ENCODE measurements at regions not wholly inside any gene's neighbourhood (a gene's known extent, or its start where the extent isn't known, plus 50 kb on each side); places are given as distances from the start of the nearest gene placed in this dataset.

DNA sequence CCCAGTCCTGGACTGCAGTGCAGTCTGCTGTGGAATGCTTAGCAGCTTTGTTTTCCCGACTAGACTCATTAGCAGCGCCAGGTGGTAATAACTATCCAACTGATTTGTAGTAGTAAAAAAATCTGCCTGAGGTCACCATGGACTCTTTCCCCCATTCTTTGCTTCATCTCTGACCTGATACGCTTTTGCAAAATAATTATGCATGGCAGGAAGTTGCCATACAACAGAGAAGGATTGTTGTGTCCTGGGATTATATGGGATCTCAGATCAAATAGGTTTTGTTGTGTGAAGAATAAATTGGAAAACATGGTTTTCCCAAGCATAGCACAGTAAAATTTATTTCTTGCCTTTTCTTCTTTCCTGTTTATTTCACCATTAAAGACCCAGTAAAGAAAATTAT, 72.4 kb upstream of the ATP5MC3 start:
- H3K14ac ChIP-seq (ENCODE audit: insufficient read length) = no peak overlapping the region
- no peaks in the 10 kb centered on the region for H3K79me1 ChIP-seq (ENCODE audit: low read depth, low read length)
- no peak overlapping the region for H2BK5ac ChIP-seq (ENCODE audit: low read depth, low read length)
- H2AFZ ChIP-seq (ENCODE audit: low read length) = no peak overlapping the region
- no peaks in the 10 kb centered on the region for H3K79me2 ChIP-seq (ENCODE audit: control insufficient read depth in 1 of 2, insufficient read depth in 2 of 2, low read length in 2 of 2)
- H3K9me3 ChIP-seq (ENCODE audit: insufficient read depth in 2 of 2, low read depth in 1 of 2, low read length in 1 of 2) = peaks cover 0 to 8% of the 10 kb centered on the region in 2 experiments; a peak in 1 of 4 replicates
- no peak overlapping the region for H3K27ac ChIP-seq (ENCODE audit: low read depth, low read length)
- H3K4me1 ChIP-seq (replicated peaks in 1 of 4; ENCODE audit: control insufficient read depth in 3 of 4, insufficient read depth in 4 of 4, low read length in 3 of 4) = no peaks in the 10 kb centered on the region
- H3K18ac ChIP-seq (ENCODE audit: extremely low read depth, low read length) = no peak overlapping the region
- POLR2A ChIA-PET (ENCODE audit: partially characterized antibody) = no interaction called here
- no peak overlapping the region for H2AK5ac ChIP-seq (ENCODE audit: low read depth, low read length)
- no peak overlapping the region for H3K56ac ChIP-seq (replicated peaks; ENCODE audit: insufficient read length, low read depth, low read length)
- no peak overlapping the region for H3K4me2 ChIP-seq (ENCODE audit: insufficient read depth in 1 of 2, low read depth in 2 of 2, low read length in 2 of 2)
- H3K4ac ChIP-seq (replicated peaks; ENCODE audit: insufficient read length, low read depth, low read length) = no peak overlapping the region
- no peaks in the 10 kb centered on the region for H4K20me1 ChIP-seq (replicated peaks in 1 of 2; ENCODE audit: control insufficient read depth in 1 of 2, insufficient read depth in 2 of 2, low read length in 2 of 2)
- no peak overlapping the region for H2BK120ac ChIP-seq (replicated peaks; ENCODE audit: low read depth, low read length)
- DNase-seq (ENCODE audit: low read depth in 1 of 2, low spot score in 2 of 2) (no peak), FAIRE-seq (no peak)
- no peak overlapping the region for H3K4me3 ChIP-seq (ENCODE audit: extremely low read depth in 1 of 4, insufficient read depth in 2 of 4, low read depth in 3 of 4, low read length in 4 of 4)
- H2BK20ac ChIP-seq (ENCODE audit: low read length) = no peak overlapping the region
- no peak overlapping the region for H2BK12ac ChIP-seq (ENCODE audit: low read depth, low read length)
- H4K5ac ChIP-seq (ENCODE audit: insufficient read length, low read depth, low read length) = no peak overlapping the region
- no peak overlapping the region for H4K8ac ChIP-seq (ENCODE audit: extremely low read depth, insufficient read depth, low read length)
- WGBS, 2 experiments (ENCODE audit: extremely low coverage in 1 of 2, insufficient coverage in 1 of 2, insufficient read length in 1 of 2, insufficient replicate concordance in 2 of 2, low coverage in 1 of 2, low lambda C conversion rate in 2 of 2, missing lambda C conversion rate in 1 of 2) = 96% methylated on average over 3 of the region's 3 CpGs; no CpG with 5 or more reads in 1 of the 2 experiments
- H2BK15ac ChIP-seq (ENCODE audit: low read length) = no peak overlapping the region
- no peaks in the 10 kb centered on the region for H3K23me2 ChIP-seq (ENCODE audit: low read depth, low read length)
- H4K91ac ChIP-seq (replicated peaks; ENCODE audit: insufficient read length, low read length) = no peak overlapping the region
- H3K23ac ChIP-seq (ENCODE audit: insufficient read length) = no peak overlapping the region
- H3K9ac ChIP-seq (replicated peaks in 1 of 4; ENCODE audit: extremely low read depth in 1 of 4, low read depth in 3 of 4, low read length in 3 of 4) = no peak overlapping the region
- CTCF ChIA-PET (ENCODE audit: partially characterized antibody) = interaction anchor here (1.4 to 6.6 kb wide), 4 partner anchors 8 to 832 kb away, joined by 3 to 84 read pairs (median 31); no protein-coding TSS in a partner anchor
- no peaks in the 10 kb centered on the region for H3K36me3 ChIP-seq (ENCODE audit: control insufficient read depth in 2 of 4, insufficient read depth in 4 of 4, low read length in 3 of 4)
- no peaks in the 10 kb centered on the region for H3K27me3 ChIP-seq (replicated peaks in 1 of 4; ENCODE audit: control insufficient read depth in 3 of 4, extremely low read depth in 1 of 4, insufficient read depth in 3 of 4, low read length in 3 of 4)
- TF ChIP-seq, protein P1, sequence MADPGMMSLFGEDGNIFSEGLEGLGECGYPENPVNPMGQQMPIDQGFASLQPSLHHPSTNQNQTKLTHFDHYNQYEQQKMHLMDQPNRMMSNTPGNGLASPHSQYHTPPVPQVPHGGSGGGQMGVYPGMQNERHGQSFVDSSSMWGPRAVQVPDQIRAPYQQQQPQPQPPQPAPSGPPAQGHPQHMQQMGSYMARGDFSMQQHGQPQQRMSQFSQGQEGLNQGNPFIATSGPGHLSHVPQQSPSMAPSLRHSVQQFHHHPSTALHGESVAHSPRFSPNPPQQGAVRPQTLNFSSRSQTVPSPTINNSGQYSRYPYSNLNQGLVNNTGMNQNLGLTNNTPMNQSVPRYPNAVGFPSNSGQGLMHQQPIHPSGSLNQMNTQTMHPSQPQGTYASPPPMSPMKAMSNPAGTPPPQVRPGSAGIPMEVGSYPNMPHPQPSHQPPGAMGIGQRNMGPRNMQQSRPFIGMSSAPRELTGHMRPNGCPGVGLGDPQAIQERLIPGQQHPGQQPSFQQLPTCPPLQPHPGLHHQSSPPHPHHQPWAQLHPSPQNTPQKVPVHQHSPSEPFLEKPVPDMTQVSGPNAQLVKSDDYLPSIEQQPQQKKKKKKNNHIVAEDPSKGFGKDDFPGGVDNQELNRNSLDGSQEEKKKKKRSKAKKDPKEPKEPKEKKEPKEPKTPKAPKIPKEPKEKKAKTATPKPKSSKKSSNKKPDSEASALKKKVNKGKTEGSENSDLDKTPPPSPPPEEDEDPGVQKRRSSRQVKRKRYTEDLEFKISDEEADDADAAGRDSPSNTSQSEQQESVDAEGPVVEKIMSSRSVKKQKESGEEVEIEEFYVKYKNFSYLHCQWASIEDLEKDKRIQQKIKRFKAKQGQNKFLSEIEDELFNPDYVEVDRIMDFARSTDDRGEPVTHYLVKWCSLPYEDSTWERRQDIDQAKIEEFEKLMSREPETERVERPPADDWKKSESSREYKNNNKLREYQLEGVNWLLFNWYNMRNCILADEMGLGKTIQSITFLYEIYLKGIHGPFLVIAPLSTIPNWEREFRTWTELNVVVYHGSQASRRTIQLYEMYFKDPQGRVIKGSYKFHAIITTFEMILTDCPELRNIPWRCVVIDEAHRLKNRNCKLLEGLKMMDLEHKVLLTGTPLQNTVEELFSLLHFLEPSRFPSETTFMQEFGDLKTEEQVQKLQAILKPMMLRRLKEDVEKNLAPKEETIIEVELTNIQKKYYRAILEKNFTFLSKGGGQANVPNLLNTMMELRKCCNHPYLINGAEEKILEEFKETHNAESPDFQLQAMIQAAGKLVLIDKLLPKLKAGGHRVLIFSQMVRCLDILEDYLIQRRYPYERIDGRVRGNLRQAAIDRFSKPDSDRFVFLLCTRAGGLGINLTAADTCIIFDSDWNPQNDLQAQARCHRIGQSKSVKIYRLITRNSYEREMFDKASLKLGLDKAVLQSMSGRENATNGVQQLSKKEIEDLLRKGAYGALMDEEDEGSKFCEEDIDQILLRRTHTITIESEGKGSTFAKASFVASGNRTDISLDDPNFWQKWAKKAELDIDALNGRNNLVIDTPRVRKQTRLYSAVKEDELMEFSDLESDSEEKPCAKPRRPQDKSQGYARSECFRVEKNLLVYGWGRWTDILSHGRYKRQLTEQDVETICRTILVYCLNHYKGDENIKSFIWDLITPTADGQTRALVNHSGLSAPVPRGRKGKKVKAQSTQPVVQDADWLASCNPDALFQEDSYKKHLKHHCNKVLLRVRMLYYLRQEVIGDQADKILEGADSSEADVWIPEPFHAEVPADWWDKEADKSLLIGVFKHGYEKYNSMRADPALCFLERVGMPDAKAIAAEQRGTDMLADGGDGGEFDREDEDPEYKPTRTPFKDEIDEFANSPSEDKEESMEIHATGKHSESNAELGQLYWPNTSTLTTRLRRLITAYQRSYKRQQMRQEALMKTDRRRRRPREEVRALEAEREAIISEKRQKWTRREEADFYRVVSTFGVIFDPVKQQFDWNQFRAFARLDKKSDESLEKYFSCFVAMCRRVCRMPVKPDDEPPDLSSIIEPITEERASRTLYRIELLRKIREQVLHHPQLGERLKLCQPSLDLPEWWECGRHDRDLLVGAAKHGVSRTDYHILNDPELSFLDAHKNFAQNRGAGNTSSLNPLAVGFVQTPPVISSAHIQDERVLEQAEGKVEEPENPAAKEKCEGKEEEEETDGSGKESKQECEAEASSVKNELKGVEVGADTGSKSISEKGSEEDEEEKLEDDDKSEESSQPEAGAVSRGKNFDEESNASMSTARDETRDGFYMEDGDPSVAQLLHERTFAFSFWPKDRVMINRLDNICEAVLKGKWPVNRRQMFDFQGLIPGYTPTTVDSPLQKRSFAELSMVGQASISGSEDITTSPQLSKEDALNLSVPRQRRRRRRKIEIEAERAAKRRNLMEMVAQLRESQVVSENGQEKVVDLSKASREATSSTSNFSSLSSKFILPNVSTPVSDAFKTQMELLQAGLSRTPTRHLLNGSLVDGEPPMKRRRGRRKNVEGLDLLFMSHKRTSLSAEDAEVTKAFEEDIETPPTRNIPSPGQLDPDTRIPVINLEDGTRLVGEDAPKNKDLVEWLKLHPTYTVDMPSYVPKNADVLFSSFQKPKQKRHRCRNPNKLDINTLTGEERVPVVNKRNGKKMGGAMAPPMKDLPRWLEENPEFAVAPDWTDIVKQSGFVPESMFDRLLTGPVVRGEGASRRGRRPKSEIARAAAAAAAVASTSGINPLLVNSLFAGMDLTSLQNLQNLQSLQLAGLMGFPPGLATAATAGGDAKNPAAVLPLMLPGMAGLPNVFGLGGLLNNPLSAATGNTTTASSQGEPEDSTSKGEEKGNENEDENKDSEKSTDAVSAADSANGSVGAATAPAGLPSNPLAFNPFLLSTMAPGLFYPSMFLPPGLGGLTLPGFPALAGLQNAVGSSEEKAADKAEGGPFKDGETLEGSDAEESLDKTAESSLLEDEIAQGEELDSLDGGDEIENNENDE (IDR thresholded peaks at IDR 0.05; ENCODE audit: insufficient replicate concordance, low read length) = no peak

All from H1 (cell line).